ENCODE measurements at regions not wholly inside any gene's neighbourhood (a gene's known extent, or its start where the extent isn't known, plus 50 kb on each side); places are given as distances from the start of the nearest gene placed in this dataset.

DNA sequence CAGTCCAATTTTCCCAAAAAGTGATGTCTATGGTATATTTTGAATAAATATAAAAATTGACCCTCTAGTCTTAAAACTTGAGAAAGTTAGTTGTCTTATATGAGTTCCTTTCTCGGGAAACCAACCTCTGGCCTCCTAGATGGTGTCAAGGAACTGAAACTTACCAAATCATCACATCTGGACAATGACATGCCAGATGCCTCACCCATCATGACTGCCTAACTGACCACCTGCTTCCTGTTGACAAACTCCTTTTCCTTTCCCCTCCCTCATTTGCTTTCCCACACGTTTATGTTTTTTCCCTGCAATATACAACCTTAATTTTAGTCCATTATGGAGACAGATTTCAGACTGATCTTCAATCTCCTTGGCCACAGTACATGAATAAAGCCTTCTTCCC is 731.0 kb downstream of the EPHA7 start:
- H3K9me3 Mint-ChIP-seq (ENCODE audit: unreplicated experiment): peaks cover 4% of the 10 kb centered on the region
- H3K27me3 Mint-ChIP-seq (ENCODE audit: unreplicated experiment): no peaks in the 10 kb centered on the region
- TF ChIP-seq, protein P1, sequence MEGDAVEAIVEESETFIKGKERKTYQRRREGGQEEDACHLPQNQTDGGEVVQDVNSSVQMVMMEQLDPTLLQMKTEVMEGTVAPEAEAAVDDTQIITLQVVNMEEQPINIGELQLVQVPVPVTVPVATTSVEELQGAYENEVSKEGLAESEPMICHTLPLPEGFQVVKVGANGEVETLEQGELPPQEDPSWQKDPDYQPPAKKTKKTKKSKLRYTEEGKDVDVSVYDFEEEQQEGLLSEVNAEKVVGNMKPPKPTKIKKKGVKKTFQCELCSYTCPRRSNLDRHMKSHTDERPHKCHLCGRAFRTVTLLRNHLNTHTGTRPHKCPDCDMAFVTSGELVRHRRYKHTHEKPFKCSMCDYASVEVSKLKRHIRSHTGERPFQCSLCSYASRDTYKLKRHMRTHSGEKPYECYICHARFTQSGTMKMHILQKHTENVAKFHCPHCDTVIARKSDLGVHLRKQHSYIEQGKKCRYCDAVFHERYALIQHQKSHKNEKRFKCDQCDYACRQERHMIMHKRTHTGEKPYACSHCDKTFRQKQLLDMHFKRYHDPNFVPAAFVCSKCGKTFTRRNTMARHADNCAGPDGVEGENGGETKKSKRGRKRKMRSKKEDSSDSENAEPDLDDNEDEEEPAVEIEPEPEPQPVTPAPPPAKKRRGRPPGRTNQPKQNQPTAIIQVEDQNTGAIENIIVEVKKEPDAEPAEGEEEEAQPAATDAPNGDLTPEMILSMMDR (IDR thresholded peaks at IDR 0.05): no peak
- H3K27ac Mint-ChIP-seq (ENCODE audit: unreplicated experiment): no peak overlapping the region
- H3K4me3 Mint-ChIP-seq (ENCODE audit: unreplicated experiment): no peak overlapping the region
- no peak for DNase-seq (ENCODE audit: extremely low spot score, unreplicated experiment)
- H3K4me1 Mint-ChIP-seq (ENCODE audit: unreplicated experiment): peaks cover 14% of the 10 kb centered on the region
- H3K36me3 Mint-ChIP-seq (ENCODE audit: unreplicated experiment): no peaks in the 10 kb centered on the region

DNA sequence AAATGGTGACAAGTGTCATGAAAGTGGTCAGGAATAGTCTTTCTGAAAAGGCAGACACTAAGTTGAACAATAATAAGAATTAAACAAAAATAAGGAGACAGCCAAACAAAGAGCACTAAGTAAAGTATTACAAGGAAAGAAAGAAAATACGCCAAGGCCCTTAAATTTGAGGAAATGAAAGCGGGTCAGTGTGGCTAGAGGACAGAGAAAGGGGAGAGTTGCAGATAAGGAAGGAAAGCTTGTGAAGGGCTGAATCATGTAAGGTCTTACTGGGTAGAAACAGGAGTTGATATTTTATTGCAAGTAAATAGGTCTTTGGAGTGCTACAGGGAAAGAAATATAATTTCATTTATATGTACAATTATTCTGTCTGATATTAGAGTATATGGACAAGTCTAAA is 732.1 kb downstream of the EPHA7 start:
- Mint-ChIP-seq H3K36me3 (ENCODE audit: unreplicated experiment) (no peaks in the 10 kb centered on the region), H3K4me1 (ENCODE audit: unreplicated experiment) (peaks cover 14% of the 10 kb centered on the region), H3K9me3 (ENCODE audit: unreplicated experiment) (peaks cover 4% of the 10 kb centered on the region), H3K4me3 (ENCODE audit: unreplicated experiment) (no peak overlapping the region), H3K27me3 (ENCODE audit: unreplicated experiment) (no peaks in the 10 kb centered on the region), H3K27ac (ENCODE audit: unreplicated experiment) (no peak overlapping the region)
- DNase-seq (ENCODE audit: extremely low spot score, unreplicated experiment): no peak
- TF ChIP-seq, protein P1 (IDR thresholded peaks at IDR 0.05): no peak

DNA sequence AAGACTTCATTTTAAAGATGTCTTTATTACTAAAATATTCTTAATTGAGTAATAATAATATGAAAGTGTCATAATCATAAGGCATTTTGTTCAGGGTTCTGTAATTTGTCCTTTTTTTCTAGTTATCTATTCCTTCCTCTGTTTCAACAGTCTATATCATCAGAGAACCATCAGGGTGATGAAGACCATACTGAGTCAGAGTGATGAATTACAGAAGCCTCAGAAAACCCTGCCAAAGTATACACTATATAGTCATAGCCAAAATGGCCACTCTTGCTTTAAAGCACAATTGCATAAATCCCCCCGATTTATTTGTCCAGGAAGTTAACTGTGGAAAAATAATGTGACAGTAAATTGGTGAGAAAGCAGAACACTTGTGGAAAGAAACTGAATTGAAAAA is 735.0 kb downstream of the EPHA7 start:
- TF ChIP-seq, protein P1 (IDR thresholded peaks at IDR 0.05): no peak
- no peak overlapping the region for H3K4me3 Mint-ChIP-seq (ENCODE audit: unreplicated experiment)
- no peaks in the 10 kb centered on the region for H3K36me3 Mint-ChIP-seq (ENCODE audit: unreplicated experiment)
- DNase-seq (ENCODE audit: extremely low spot score, unreplicated experiment): no peak
- no peaks in the 10 kb centered on the region for H3K27me3 Mint-ChIP-seq (ENCODE audit: unreplicated experiment)
- H3K27ac Mint-ChIP-seq (ENCODE audit: unreplicated experiment): no peak overlapping the region
- H3K4me1 Mint-ChIP-seq (ENCODE audit: unreplicated experiment): peaks cover 2% of the 10 kb centered on the region
- H3K9me3 Mint-ChIP-seq (ENCODE audit: unreplicated experiment): peaks cover 4% of the 10 kb centered on the region

DNA sequence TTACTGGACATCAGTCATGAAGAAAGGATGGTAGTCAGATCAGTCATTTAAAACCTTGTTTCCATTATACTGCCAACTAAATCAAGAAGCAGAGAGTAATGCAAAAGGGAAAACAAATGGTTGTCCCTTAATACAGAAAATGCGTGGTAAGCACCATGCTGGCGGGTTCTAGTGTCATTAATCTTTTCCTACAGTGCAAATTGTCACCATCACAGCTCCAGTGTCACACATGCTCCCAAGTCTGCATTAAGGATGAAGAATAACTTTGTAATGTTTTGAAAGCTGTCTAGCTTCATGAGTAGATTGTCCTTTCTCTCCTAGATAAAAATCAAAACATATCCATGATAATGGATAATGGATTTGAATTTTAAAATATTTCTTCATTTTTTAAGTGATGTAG is 735.6 kb downstream of the EPHA7 start:
- H3K9me3 Mint-ChIP-seq (ENCODE audit: unreplicated experiment): peaks cover 4% of the 10 kb centered on the region
- H3K4me3 Mint-ChIP-seq (ENCODE audit: unreplicated experiment): no peak overlapping the region
- H3K36me3 Mint-ChIP-seq (ENCODE audit: unreplicated experiment): no peaks in the 10 kb centered on the region
- no peaks in the 10 kb centered on the region for H3K27me3 Mint-ChIP-seq (ENCODE audit: unreplicated experiment)
- H3K27ac Mint-ChIP-seq (ENCODE audit: unreplicated experiment): no peak overlapping the region
- no peak for DNase-seq (ENCODE audit: extremely low spot score, unreplicated experiment)
- H3K4me1 Mint-ChIP-seq (ENCODE audit: unreplicated experiment): peaks cover 2% of the 10 kb centered on the region
- TF ChIP-seq, protein P1 (IDR thresholded peaks at IDR 0.05): no peak

DNA sequence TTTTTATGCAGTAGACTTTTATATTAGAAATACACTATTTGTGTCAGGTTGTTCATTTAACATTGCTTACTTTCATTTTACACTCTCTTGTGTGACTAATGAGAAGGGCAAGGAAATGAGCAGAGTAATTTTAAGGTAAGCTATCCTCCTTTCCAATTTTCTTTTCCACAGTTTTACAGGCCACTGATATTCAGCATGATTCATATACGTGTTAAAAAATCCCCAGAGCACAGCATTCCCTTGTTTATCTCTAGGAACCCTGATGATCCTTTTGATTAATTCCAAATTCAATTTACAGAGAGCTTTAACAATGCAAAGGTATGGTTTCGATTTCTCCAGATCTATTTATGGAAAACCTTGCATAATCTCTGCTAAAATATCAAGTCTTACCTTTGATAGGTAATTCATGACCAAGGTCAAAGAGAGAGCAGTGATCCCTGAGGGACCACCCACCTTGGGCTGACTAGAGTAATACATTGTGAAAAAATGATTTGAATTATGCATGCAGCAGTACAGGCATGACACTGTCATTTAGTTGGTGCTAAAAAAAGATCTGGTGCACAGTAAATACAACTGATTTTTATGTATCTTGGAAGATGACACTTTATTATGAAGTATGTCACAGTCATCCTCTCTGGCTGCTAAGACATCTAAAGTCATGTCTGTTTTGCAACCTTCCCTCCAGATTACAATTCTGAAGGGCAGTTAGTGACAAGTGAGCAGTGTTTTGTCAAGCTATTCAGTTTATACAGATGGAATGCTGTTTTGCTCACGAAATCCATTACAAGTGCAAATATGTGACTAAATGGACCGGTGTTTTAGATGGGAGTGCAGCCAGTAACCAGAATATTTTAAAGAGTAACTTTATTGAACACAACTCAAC is 736.6 kb downstream of the EPHA7 start:
- Mint-ChIP-seq H3K9me3 (ENCODE audit: unreplicated experiment) (peaks cover 4% of the 10 kb centered on the region), H3K27me3 (ENCODE audit: unreplicated experiment) (no peaks in the 10 kb centered on the region), H3K4me1 (ENCODE audit: unreplicated experiment) (peaks cover 2% of the 10 kb centered on the region), H3K4me3 (ENCODE audit: unreplicated experiment) (no peak overlapping the region), H3K36me3 (ENCODE audit: unreplicated experiment) (no peaks in the 10 kb centered on the region), H3K27ac (ENCODE audit: unreplicated experiment) (no peak overlapping the region)
- TF ChIP-seq, protein P1 (IDR thresholded peaks at IDR 0.05): no peak
- no peak for DNase-seq (ENCODE audit: extremely low spot score, unreplicated experiment)

Measured in osteocyte (in vitro differentiated cells).